ENCODE measurements at regions not wholly inside any gene's neighbourhood (a gene's known extent, or its start where the extent isn't known, plus 50 kb on each side); places are given as distances from the start of the nearest gene placed in this dataset.

DNA sequence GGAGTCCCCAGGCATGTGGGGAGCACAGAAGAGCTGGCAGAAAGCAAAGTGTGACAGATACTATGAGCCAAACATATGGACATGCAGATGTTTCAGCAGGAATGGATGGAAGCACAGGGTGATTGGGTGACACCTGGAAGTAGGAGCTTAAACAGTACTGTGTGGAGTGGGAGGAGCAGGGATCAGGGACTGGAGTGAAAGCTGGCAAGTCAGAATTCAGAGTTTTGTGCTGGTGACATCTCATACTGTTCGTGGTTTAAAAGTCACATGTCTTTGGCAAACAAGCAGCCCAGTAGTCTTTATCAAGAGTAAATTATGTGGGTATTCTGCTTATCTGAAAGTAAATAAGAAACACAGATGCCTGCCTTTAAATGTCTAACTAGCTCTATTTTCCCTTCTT, 408.2 kb downstream of the COG6 start:
- no peaks in the 10 kb centered on the region for H3K36me3 ChIP-seq (ENCODE audit: insufficient read depth)
- H3F3A ChIP-seq (replicated peaks; ENCODE audit: low read depth) = no peaks in the 10 kb centered on the region
- no peak overlapping the region for H3K27ac ChIP-seq (ENCODE audit: low read depth)
- no peaks in the 10 kb centered on the region for H3K79me2 ChIP-seq (replicated peaks; ENCODE audit: insufficient read depth)
- no peaks in the 10 kb centered on the region for H3K4me1 ChIP-seq (ENCODE audit: insufficient read depth)
- Mint-ChIP-seq H3K4me1 (peaks cover 4% of the 10 kb centered on the region; the same call in 2 of the 3 replicates), H3K36me3 (ENCODE audit: low read depth) (no peaks in the 10 kb centered on the region), H3K27me3 (ENCODE audit: insufficient read depth, low read depth, poor library complexity) (peaks cover 2% of the 10 kb centered on the region), H3K27ac (no peak overlapping the region), H3K9me3 (no peaks in the 10 kb centered on the region), H3K4me3 (no peak overlapping the region)
- no peaks in the 10 kb centered on the region for H3K9me2 ChIP-seq (ENCODE audit: insufficient read depth)
- H3K4me2 ChIP-seq = no peak overlapping the region
- DNase-seq (ENCODE audit: low spot score) = no peak
- TF ChIP-seq POLR2AphosphoS5 (IDR thresholded peaks at IDR 0.05; ENCODE audit: low read depth) = no peak
- TF ChIP-seq NANOG (IDR thresholded peaks at IDR 0.05; ENCODE audit: borderline replicate concordance) = no peak
- TF ChIP-seq ZNF331 (CRISPR knock-in tag; IDR thresholded peaks at IDR 0.05; ENCODE audit: low read depth) = no peak
- TF ChIP-seq, protein P1, sequence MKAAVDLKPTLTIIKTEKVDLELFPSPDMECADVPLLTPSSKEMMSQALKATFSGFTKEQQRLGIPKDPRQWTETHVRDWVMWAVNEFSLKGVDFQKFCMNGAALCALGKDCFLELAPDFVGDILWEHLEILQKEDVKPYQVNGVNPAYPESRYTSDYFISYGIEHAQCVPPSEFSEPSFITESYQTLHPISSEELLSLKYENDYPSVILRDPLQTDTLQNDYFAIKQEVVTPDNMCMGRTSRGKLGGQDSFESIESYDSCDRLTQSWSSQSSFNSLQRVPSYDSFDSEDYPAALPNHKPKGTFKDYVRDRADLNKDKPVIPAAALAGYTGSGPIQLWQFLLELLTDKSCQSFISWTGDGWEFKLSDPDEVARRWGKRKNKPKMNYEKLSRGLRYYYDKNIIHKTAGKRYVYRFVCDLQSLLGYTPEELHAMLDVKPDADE (IDR thresholded peaks at IDR 0.05) = no peak
- TF ChIP-seq EZH2 (IDR thresholded peaks at IDR 0.05; ENCODE audit: low read depth, unreplicated experiment) = no peak
- no peak for TF ChIP-seq ZNF114 (CRISPR knock-in tag; IDR thresholded peaks at IDR 0.05)
- TF ChIP-seq CREB1 (CRISPR knock-in tag; IDR thresholded peaks at IDR 0.05; ENCODE audit: low read depth) = no peak
- TF ChIP-seq, protein P2, sequence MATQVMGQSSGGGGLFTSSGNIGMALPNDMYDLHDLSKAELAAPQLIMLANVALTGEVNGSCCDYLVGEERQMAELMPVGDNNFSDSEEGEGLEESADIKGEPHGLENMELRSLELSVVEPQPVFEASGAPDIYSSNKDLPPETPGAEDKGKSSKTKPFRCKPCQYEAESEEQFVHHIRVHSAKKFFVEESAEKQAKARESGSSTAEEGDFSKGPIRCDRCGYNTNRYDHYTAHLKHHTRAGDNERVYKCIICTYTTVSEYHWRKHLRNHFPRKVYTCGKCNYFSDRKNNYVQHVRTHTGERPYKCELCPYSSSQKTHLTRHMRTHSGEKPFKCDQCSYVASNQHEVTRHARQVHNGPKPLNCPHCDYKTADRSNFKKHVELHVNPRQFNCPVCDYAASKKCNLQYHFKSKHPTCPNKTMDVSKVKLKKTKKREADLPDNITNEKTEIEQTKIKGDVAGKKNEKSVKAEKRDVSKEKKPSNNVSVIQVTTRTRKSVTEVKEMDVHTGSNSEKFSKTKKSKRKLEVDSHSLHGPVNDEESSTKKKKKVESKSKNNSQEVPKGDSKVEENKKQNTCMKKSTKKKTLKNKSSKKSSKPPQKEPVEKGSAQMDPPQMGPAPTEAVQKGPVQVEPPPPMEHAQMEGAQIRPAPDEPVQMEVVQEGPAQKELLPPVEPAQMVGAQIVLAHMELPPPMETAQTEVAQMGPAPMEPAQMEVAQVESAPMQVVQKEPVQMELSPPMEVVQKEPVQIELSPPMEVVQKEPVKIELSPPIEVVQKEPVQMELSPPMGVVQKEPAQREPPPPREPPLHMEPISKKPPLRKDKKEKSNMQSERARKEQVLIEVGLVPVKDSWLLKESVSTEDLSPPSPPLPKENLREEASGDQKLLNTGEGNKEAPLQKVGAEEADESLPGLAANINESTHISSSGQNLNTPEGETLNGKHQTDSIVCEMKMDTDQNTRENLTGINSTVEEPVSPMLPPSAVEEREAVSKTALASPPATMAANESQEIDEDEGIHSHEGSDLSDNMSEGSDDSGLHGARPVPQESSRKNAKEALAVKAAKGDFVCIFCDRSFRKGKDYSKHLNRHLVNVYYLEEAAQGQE (IDR thresholded peaks at IDR 0.05; ENCODE audit: unreplicated experiment) = no peak
- TF ChIP-seq STAT1 (IDR thresholded peaks at IDR 0.05; ENCODE audit: unreplicated experiment) = no peak
- TF ChIP-seq, protein P3, sequence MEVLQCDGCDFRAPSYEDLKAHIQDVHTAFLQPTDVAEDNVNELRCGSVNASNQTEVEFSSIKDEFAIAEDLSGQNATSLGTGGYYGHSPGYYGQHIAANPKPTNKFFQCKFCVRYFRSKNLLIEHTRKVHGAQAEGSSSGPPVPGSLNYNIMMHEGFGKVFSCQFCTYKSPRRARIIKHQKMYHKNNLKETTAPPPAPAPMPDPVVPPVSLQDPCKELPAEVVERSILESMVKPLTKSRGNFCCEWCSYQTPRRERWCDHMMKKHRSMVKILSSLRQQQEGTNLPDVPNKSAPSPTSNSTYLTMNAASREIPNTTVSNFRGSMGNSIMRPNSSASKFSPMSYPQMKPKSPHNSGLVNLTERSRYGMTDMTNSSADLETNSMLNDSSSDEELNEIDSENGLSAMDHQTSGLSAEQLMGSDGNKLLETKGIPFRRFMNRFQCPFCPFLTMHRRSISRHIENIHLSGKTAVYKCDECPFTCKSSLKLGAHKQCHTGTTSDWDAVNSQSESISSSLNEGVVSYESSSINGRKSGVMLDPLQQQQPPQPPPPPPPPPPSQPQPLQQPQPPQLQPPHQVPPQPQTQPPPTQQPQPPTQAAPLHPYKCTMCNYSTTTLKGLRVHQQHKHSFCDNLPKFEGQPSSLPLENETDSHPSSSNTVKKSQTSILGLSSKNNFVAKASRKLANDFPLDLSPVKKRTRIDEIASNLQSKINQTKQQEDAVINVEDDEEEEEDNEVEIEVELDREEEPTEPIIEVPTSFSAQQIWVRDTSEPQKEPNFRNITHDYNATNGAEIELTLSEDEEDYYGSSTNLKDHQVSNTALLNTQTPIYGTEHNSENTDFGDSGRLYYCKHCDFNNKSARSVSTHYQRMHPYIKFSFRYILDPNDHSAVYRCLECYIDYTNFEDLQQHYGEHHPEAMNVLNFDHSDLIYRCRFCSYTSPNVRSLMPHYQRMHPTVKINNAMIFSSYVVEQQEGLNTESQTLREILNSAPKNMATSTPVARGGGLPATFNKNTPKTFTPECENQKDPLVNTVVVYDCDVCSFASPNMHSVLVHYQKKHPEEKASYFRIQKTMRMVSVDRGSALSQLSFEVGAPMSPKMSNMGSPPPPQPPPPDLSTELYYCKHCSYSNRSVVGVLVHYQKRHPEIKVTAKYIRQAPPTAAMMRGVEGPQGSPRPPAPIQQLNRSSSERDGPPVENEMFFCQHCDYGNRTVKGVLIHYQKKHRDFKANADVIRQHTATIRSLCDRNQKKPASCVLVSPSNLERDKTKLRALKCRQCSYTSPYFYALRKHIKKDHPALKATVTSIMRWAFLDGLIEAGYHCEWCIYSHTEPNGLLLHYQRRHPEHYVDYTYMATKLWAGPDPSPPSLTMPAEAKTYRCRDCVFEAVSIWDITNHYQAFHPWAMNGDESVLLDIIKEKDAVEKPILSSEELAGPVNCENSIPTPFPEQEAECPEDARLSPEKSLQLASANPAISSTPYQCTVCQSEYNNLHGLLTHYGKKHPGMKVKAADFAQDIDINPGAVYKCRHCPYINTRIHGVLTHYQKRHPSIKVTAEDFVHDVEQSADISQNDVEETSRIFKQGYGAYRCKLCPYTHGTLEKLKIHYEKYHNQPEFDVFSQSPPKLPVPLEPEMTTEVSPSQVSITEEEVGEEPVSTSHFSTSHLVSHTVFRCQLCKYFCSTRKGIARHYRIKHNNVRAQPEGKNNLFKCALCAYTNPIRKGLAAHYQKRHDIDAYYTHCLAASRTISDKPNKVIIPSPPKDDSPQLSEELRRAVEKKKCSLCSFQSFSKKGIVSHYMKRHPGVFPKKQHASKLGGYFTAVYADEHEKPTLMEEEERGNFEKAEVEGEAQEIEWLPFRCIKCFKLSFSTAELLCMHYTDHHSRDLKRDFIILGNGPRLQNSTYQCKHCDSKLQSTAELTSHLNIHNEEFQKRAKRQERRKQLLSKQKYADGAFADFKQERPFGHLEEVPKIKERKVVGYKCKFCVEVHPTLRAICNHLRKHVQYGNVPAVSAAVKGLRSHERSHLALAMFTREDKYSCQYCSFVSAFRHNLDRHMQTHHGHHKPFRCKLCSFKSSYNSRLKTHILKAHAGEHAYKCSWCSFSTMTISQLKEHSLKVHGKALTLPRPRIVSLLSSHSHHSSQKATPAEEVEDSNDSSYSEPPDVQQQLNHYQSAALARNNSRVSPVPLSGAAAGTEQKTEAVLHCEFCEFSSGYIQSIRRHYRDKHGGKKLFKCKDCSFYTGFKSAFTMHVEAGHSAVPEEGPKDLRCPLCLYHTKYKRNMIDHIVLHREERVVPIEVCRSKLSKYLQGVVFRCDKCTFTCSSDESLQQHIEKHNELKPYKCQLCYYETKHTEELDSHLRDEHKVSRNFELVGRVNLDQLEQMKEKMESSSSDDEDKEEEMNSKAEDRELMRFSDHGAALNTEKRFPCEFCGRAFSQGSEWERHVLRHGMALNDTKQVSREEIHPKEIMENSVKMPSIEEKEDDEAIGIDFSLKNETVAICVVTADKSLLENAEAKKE (CRISPR knock-in tag; IDR thresholded peaks at IDR 0.05) = no peak
- no peak for TF ChIP-seq EZH2phosphoT487 (IDR thresholded peaks at IDR 0.05; ENCODE audit: unreplicated experiment)
- no peak for TF ChIP-seq JUNB (IDR thresholded peaks at IDR 0.05; ENCODE audit: unreplicated experiment)
- TF ChIP-seq, protein P4, sequence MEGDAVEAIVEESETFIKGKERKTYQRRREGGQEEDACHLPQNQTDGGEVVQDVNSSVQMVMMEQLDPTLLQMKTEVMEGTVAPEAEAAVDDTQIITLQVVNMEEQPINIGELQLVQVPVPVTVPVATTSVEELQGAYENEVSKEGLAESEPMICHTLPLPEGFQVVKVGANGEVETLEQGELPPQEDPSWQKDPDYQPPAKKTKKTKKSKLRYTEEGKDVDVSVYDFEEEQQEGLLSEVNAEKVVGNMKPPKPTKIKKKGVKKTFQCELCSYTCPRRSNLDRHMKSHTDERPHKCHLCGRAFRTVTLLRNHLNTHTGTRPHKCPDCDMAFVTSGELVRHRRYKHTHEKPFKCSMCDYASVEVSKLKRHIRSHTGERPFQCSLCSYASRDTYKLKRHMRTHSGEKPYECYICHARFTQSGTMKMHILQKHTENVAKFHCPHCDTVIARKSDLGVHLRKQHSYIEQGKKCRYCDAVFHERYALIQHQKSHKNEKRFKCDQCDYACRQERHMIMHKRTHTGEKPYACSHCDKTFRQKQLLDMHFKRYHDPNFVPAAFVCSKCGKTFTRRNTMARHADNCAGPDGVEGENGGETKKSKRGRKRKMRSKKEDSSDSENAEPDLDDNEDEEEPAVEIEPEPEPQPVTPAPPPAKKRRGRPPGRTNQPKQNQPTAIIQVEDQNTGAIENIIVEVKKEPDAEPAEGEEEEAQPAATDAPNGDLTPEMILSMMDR (conservative IDR thresholded peaks at IDR 0.05; ENCODE audit: low read depth in 2 of 2) = no peak
- no peak overlapping the region for H3K4me3 ChIP-seq
- no peaks in the 10 kb centered on the region for H3K27me3 ChIP-seq (ENCODE audit: insufficient read depth)
- H4K20me1 ChIP-seq (replicated peaks; ENCODE audit: insufficient read depth) = no peaks in the 10 kb centered on the region
- ATAC-seq = no peak
- H2AFZ ChIP-seq = no peak overlapping the region

All from GM23338 (cell line).